SK-MEL-5 (cell line): ENCODE measurements at regions not wholly inside any gene's neighbourhood (a gene's known extent, or its start where the extent isn't known, plus 50 kb on each side); places are given as distances from the start of the nearest gene placed in this dataset.

ENCODE experiments used
- DNase-seq: peaks from one replicate; pipeline ENCODE4 v3.0.0-alpha.2; 2016; ENCODE audit warnings: low read depth, low spot score
- in situ Hi-C: cut with HindIII; loops from 2 replicates; pipeline ENCODE4 v1.10.0; 2016; ENCODE audit warnings: low sequenced_read_pairs, high pct_unique_total_duplicates, low pct_unique_long_range_greater_than_20kb

DNA sequence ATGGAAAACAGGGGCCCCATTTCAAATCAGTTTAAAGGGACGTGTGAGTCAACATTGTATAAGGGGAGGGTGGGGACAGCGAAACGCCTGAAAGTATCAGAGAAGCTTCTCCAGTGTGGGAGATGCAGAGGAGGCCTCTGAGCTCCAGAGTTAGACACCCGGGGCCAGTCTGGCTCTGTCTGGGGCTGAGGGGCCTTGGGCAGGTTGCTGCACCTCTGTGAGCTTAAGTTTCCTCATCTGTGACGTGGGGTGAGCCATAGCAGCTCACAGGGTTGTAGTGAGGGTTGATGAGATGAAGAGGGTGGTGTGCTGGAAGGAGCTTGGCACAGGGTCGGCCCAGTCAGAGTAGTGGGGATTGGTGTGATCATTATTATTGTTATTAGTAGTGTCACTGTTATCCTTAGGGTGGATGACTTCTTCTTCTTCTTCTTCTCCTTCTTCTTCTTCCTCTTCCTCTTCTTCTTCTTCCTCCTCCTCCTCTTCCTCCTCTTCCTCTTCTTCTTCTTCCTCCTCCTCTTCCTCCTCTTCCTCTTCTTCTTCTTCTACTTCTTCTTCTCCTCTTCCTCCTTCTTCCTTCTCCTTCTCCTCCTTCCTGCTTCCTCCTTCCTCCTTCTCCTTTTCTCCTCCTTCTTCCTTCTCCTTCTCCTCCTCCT, 282.0 kb downstream of the PTPRU start:
- in situ Hi-C loops, result no loop called here
- no peak for DNase-seq

DNA sequence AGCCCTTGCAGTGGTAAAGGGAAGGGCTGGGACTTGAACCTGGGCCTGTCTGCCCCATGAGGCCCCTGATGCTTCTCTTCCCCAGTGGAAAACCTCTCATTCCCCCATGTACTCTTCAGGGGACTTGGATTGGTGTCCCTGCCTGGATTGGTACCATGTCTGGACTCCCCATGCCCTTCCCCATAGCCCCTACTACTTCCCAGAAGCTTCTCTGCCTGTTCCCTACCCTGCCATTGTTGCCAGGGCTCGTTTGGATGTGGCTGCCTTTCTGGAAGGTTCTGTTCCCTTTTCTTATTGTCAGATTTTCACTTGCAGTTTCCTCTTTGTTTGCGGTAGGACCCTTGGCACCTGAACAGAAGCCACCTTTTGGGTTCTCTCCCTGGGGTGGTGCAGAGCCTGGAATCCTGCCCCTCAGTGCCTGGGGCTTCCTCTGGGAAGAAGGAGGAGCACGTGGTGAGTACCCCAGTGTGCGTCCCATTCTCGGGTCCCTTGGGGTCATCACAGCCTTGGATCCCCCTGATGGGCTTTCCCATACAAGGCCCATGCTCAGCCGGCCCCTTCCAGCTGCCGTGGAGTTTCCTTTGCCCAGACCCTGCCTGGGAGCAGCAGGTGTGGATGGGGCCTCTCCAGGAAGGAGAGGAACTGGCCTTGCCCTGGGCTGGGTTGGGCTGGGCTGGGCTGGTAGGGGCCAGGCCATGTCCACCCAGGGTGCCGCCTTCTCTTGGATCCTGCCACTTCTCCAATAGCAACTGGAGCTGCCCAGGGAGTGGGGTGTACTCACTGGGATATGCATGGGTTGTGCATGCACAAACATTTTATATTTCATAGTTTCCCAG, 281.1 kb downstream of the PTPRU start:
- no peak for DNase-seq
- in situ Hi-C loops, result no loop called here

DNA sequence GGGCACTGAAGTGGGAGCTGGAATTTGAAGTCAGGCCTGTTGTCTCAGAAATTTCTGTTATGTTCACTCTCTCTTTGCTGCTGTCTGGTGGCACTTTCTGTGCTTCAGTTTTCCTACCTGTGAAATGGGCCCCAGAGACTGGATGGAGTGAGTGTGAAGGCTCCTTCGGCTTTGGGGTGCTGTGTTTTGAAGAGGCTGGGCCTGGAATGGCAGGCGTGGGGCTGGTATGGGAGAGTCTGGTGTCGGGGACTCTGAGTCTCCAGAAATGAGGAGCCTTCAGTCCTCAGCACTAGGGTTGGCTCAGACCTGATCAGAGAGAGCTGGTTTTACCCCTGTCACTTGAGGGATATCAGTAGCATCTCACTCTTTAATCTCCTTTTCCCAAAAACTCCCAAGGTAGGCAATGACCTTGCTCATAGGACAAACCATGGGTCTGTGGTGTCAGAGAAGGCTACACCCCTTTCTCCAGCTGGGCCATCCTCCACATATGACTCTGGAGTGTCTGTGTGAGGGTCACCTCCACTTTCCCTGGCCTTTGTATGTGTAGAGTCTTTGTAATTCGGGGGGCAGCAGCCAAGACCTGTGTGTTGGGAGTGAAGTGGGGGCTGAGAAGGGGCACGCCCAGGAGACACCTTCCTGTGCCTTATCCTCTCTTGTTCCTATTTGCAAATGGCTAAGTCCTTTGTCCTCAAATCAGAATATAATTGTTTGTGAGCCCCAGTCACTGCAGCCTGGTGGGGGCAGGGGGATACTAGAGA, 279.9 kb downstream of the PTPRU start:
- DNase-seq, result no peak
- in situ Hi-C loops, result no loop called here

DNA sequence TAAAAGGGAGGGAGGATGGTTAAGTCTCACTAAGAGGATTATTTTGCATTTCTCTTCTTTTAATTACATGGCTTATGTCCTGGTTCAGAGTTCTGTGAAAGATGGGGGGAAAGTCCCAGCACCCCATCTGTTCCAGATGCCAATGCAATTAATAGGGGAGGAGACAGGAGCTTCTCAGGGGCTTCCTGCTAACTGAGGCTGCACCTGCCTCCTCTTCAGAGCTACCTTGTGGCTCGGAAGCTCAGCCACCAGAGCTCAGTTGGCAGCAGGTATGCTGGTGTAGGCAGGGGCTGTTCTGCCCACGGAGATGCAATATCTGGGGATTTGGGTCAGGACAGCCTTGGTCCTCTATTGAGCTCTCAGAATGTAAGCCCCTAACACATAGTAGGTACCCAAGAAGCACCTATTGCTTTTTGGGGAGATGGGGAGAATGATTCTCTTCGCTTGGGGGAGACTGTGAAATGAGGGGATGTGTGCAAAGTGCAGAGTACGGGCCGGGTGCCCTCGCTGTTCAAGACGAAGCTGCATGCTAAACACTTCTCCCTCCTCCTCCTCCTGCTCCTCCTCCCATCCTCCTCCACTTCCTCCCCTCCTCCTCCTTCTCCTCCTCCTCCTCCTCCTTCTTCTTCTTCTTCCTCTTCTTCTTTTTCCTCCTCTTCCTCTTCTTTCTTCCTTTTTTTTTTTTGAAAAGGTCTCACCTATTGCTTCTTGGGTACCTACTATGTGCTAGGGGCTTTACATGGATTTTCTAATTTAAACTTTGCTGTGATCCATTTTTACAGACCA, 279.0 kb downstream of the PTPRU start:
- in situ Hi-C loops, result no loop called here

GRCh38 chr1:29514361-29515169, 278.2 kb downstream of the PTPRU start:
- DNase-seq, result no peak
- in situ Hi-C loops, result no loop called here

More for the DNA sequence above, 279.0 kb downstream of the PTPRU start:
- DNase-seq, result no peak

DNA sequence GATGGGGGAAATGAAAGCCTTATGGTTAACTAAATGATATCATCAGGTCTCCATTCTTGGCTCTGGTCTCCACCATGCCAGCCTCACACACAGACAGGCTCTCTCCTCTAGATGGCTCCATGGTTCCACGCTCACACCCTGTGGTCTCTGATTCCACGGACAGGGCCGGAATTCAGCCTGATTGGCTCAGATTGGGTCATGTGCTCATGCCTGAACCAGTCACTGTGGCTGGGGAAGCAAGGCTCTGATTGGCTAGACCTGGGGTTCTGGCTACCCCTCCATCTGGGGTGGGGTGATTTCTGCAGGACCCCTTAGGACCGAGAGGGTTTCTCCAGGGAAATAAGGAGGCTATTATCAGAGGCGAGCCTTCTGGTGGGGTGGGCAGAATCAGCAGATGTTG, 277.0 kb downstream of the PTPRU start:
- in situ Hi-C loops, result no loop called here
- DNase-seq, result peak; percentile 87

GRCh38 chr1:29511436-29511835, 275.1 kb downstream of the PTPRU start:
- in situ Hi-C loops, result no loop called here

GRCh38 chr1:29508458-29509107, 272.3 kb downstream of the PTPRU start:
- no peak for DNase-seq

More at GRCh38 chr1:29511436-29511835, 275.1 kb downstream of the PTPRU start:
- DNase-seq, result no peak

DNA sequence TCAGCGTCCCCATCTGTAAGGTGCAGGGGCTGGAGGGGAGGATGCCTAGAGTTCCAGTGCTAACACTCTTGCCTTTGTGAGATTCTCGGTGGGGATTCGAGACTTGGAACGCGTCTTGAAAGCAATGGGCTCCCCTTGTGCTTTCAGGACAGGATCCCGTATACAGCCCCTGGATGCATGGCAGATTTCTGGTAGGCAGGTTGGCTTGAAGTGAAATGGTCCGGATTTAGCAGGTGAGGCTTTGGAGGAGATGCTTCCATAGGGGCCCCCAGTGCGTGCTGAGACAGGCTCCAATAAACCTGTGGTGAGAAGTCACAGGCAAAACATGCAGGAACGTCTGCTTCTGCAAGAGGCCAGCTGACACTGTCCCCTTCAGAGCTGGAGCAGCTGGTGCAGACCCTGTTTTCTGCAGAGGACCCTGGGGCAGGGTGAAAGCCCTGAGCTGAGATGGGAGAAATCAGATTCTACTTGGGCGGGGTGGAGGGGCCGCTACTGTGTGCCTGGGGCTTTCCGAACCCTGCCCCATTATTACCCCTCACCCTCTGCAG, 270.4 kb downstream of the PTPRU start:
- in situ Hi-C loops, result no loop called here
- DNase-seq, result no peak

More at GRCh38 chr1:29508458-29509107, 272.3 kb downstream of the PTPRU start:
- in situ Hi-C loops, result no loop called here

DNA sequence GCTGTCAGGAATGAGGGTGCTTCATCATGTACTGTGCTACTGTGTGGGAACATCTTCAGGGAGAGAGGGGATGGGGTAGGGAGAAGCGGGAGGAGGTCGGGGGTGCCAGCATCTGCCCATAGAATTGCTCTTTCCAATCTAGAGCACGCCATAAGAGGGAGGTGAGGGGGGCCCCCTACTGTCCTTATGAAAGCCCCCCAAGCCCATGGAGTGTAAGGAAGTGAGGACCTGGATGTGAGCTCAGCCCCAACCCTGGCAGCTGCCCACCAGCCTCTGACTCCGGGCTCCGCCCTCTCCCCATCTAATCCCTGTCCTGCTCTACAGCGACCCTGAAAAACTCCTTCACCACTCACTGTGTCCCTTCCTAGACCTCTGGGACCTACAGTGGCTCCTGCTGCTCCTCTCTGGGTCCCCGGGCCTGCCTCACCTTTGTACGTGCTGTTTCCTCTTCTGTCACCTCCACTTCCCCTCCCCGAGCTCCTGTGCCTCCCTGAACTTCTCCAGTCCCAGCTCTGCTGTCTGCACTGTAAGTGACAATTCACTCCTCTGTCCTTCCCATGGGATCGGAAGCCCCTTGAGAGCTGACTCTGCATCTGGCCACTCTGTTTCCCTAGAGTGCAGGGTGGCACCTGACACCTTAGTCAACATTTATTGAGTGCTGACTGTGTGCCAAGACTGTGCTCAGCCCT, 269.4 kb downstream of the PTPRU start:
- in situ Hi-C loops, result no loop called here
- DNase-seq, result no peak

- DNase-seq, result no peak
- in situ Hi-C loops, result no loop called here
These were observed 268.5 kb downstream of the PTPRU start for GRCh38 chr1:29504709-29505410.

DNA sequence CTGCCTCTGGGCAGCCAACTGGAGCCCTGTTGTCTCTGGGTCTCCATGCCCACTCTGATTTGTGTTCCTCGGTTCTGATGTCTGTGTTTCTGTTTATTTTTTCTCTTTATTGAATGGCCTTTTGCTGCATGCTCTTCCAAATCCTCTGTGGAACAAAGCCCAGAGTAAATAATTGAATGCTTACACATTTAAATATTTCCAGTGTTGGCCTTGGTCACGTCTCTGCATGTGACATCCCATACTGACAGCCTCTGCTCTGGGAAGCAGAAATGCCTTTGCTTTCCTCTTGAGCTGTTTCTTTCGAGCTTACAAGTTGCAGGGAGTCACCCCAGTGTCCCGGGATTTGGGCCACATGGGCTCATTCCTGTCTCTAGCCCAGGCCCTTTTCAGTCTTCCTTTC, 267.9 kb downstream of the PTPRU start:
- in situ Hi-C loops, result no loop called here
- DNase-seq, result no peak

GRCh38 chr1:29502911-29503840, 266.9 kb downstream of the PTPRU start:
- DNase-seq, result no peak
- in situ Hi-C loops, result no loop called here

GRCh38 chr1:29502225-29502910, 266.0 kb downstream of the PTPRU start:
- in situ Hi-C loops, result no loop called here
- DNase-seq, result no peak
